ENCODE measurements at regions not wholly inside any gene's neighbourhood (a gene's known extent, or its start where the extent isn't known, plus 50 kb on each side); places are given as distances from the start of the nearest gene placed in this dataset.

DNA sequence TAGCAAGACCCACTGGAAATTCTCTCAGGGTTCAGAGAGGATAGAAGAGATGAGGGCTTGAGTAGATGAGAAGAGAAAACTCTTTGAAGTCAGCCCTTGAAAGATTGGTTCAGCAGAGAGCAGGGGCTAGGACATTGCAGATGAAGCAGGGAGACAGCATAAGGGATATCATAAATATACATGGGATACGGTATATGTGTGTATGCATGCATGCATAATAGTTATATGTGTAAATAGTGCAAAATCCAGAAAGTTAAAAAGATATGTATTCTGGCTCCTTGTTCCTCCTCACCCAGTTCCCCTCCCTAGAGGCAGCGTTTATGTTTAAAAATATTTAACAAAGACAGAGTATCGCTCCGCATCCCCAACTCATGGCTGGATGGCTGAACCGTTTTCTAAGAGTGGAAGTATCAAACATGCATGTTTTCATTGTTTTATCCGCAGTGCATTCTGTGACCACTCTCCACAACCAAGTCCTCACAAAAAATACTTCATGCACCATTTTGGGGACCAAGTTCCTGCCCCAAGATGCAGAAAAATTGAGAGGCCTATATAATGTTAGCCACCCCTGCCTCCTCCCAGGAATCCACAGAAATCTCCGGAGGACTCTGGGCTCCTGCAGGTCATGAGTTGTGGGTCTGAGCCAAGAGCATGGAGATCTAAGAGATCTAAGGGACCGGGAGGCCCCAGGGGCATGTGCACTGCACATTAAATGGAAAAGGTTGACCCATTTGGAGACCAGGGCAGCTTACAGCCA lies 119.5 kb downstream of the MTX3 start:
- no peak for DNase-seq (ENCODE audit: low spot score)

GRCh38 chr5:79868163-79868670 lies 122.8 kb downstream of the MTX3 start:
- no peak for DNase-seq (ENCODE audit: low spot score)

- DNase-seq (ENCODE audit: low spot score): no peak
These were observed 125.5 kb downstream of the MTX3 start for GRCh38 chr5:79865579-79865978.

DNA sequence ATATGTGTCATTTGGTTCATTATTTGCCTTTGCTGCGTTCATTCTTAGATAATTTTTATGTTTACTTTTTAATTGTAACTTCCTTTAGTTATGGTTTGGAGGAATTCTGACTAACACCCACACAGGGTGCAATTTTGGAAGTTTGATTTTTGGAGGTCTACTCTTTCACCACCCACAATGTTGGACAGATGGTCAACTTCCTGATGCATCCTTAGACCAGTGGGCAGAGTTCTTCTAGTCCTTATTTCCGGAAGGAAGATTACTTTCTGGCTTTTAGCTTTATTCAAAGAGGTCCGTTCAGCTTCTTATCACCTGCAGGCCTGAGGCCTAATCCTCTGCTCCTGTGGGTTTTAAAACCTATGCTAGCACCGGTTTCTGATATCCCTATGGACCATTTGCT lies 126.7 kb downstream of the MTX3 start:
- DNase-seq (ENCODE audit: low spot score): no peak

DNA sequence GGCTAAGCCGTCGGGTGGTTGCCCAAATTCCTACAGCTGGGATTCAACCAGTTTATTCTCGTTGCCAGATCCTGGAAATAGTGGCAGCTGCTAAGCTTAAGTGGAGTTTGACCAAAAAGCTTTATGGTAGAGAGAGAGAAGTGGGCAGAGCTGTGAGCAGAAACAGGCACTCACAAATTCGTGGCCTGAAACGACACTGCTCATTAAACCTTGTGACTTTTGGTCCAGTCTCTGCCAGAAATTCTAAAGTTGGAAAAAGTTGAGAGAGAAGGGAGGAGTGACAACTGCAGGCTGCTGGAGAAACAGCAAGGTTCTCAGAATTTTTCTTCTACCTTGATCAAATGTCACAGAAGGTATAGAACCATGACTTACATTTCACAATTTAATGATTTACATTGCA lies 131.5 kb downstream of the MTX3 start:
- DNase-seq (ENCODE audit: low spot score): no peak

- DNase-seq (ENCODE audit: low spot score): no peak
These were observed 132.7 kb downstream of the MTX3 start for GRCh38 chr5:79858410-79858723.

- DNase-seq (ENCODE audit: low spot score): peak; percentile 64
These were observed 133.2 kb downstream of the MTX3 start for GRCh38 chr5:79857714-79858409.

- no peak for DNase-seq (ENCODE audit: low spot score)
These were observed 134.5 kb downstream of the MTX3 start for GRCh38 chr5:79856456-79857055.

DNA sequence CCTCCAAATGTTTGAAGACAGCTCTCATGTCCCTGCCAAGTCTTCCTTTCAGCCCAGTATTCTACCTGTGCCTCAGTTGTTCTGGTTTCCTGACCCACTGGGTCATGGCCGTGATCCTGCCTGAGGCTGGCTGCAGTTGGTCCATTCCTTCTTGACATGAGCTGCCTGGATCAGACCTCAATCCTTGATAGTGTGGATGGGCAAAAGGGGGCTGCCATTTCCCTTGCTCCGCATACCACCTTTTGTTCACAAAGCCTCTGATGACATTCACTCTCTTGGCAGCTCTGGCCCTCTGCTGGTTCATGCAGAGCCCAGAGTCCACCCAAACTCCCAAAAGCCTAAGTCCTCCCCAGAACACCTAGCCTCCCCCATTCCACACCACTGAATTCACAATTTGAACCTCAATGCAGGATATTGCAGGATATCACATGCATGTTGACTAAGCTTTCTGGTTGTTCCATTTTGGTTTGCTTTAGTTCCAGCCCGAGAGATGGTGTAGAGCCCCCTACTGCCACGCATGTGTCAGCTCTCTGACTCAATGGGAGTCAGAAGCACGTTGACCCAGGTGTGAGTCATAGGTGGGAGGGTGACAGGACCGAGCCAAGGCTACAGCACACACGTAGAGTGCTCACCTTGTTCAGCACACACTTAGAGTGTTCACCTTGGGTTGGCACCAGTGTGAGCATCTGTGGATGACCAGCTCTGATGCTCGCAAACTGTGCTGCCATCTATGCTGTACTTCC lies 137.2 kb downstream of the MTX3 start:
- no peak for DNase-seq (ENCODE audit: low spot score)

GRCh38 chr5:79853028-79853427 lies 138.0 kb downstream of the MTX3 start:
- no peak for DNase-seq (ENCODE audit: low spot score)

GRCh38 chr5:79851391-79851863 lies 139.6 kb downstream of the MTX3 start:
- DNase-seq (ENCODE audit: low spot score): no peak

DNA sequence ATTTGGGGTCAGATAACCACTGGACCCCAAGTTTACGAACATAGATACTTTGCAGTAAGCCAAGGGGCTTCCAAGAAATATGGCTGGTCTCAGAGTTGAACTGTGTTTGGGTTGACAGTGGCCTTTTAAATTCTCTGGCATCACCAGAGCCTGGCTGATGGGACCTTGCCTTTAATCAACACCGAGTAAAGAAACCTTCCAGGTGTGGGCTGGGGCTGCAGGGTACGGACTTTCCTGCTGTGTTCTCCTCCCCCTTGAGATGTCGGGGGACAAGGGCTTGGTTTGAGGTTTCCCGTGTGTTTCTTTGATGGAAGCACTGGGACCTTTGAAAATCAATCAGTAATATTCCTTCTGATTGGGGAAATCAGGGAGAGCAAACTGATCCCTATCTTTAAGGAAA lies 140.1 kb downstream of the MTX3 start:
- no peak for DNase-seq (ENCODE audit: low spot score)

DNA sequence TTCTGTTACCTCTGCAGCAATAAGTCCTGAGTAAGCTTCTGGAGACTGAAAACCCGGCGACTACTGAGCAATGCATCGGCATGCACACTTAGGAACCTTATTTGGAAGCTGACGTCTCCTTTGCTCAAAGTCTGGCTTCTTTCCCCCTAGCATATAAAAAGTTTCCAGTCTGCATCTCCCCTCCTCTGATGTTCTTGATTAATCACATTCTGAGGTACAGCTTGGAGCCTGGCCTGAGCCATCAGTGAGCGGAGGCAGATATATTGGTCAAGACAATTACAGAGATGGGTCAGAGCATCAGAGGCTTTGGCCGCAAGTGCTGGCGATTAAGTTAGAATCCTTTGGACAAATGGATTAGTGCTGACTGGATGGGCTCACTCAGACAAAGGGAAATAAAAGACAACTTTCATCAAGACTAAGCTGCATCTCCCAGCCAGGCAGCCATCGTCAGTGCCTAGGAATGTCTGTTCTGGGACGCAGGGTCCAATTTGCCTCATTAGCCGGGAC lies 140.7 kb downstream of the MTX3 start:
- peak; percentile 2 for DNase-seq (ENCODE audit: low spot score)

- DNase-seq (ENCODE audit: low spot score): no peak
These were observed 141.4 kb downstream of the MTX3 start for GRCh38 chr5:79849486-79850315.

All from umbilical cord (tissue), 1 donor.